ENCODE measurements at regions not wholly inside any gene's neighbourhood (a gene's known extent, or its start where the extent isn't known, plus 50 kb on each side); places are given as distances from the start of the nearest gene placed in this dataset.

DNA sequence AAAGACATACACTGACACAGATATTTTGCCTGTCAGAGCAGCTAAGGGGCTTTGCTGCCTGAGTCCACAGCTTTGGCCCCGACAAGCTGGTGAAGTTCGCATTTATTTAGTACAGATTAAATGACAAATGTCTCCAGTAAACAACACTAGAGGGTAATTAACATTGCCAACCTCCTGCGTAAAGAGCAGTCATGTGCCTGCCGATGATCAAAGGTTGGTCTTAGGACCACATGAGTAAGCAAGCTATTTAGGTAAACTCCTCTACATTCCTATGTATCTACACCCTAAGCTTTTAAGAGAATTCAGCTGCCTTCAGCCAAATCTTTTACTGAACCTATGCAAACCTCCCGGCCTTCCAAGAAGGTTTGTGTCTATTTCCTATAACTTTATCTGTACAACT lies 73.0 kb upstream of the PJA2 start:
- no peaks in the 10 kb centered on the region for H3K36me3 Mint-ChIP-seq (ENCODE audit: low read depth)
- no peak for DNase-seq
- H3K4me3 Mint-ChIP-seq: no peak overlapping the region
- Histone ChIP-seq H3K9me3 (ENCODE audit: control insufficient read depth in 1 of 2, insufficient read depth in 1 of 2, low read length in 2 of 2) (no peaks in the 10 kb centered on the region), H3K4me1 (ENCODE audit: insufficient read depth, low read length) (no peaks in the 10 kb centered on the region), H3K27ac (ENCODE audit: low read depth in 1 of 2, low read length in 2 of 2) (no peak overlapping the region), H3K4me3 (ENCODE audit: low read length) (no peak overlapping the region), H3K36me3 (ENCODE audit: insufficient read depth, low read length) (no peaks in the 10 kb centered on the region), H3K27me3 (ENCODE audit: control insufficient read depth in 1 of 2, insufficient read depth in 2 of 2, low read length in 2 of 2) (no peaks in the 10 kb centered on the region)
- H3K27ac Mint-ChIP-seq: no peak overlapping the region
- no peaks in the 10 kb centered on the region for H3K9me3 Mint-ChIP-seq
- ChIA-PET POLR2A (no interaction called here), CTCF (interaction anchor here (1.3 kb wide), 1 partner anchor 9 kb away, joined by 4 read pairs; no protein-coding TSS in a partner anchor)
- no peak for ATAC-seq (ENCODE audit: poor library complexity)
- no peaks in the 10 kb centered on the region for H3K4me1 Mint-ChIP-seq (ENCODE audit: low read depth)
- TF ChIP-seq CTCF (IDR thresholded peaks at IDR 0.05): no peak
- H3K27me3 Mint-ChIP-seq: no peaks in the 10 kb centered on the region
- intact Hi-C loops (cut with DNase I, micrococcal nuclease): no loop called here

DNA sequence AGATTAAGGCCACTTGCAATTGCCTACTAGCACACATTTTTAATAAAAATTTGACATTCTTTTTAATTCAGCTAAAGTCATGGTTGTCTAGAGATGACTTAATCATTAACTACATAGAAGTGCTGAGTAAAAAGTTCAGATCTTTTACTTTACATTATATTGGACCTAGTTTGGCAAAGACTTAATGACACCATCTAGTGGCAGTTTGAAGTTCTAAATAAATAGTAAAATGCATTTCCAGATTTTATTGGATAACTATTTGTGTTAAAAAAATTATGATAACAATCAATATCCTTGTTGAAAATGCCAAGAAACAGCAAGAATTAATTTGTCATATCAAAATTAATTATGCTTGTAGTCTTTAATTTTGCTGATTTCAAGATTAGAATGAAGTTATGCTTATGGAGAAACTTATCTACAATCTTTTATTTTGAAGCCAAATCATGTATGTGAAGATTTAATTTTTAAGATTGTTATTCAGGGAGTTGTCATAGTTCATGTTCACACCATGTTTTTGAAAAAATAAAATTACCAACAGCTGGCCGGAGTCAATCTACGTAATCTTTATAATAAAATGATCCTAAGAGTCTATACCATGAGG lies 69.6 kb upstream of the PJA2 start:
- H3K4me1 ChIP-seq (ENCODE audit: insufficient read depth, low read length): no peaks in the 10 kb centered on the region
- no peak overlapping the region for H3K27ac ChIP-seq (ENCODE audit: low read depth in 1 of 2, low read length in 2 of 2)
- CTCF ChIA-PET: no interaction called here
- no peak overlapping the region for H3K4me3 Mint-ChIP-seq
- no peaks in the 10 kb centered on the region for H3K27me3 ChIP-seq (ENCODE audit: control insufficient read depth in 1 of 2, insufficient read depth in 2 of 2, low read length in 2 of 2)
- DNase-seq (peak in 3 of 14 experiments; percentile 11 to 20 (median 16)), ATAC-seq (ENCODE audit: poor library complexity) (no peak)
- no peak overlapping the region for H3K27ac Mint-ChIP-seq
- no peaks in the 10 kb centered on the region for H3K36me3 Mint-ChIP-seq (ENCODE audit: low read depth)
- POLR2A ChIA-PET: no interaction called here
- no peak overlapping the region for H3K4me3 ChIP-seq (ENCODE audit: low read length)
- no peaks in the 10 kb centered on the region for H3K36me3 ChIP-seq (ENCODE audit: insufficient read depth, low read length)
- peak; percentile 22 for TF ChIP-seq CTCF (IDR thresholded peaks at IDR 0.05)
- H3K9me3 Mint-ChIP-seq: no peaks in the 10 kb centered on the region
- no peaks in the 10 kb centered on the region for H3K27me3 Mint-ChIP-seq
- intact Hi-C loops (cut with DNase I, micrococcal nuclease): no loop called here
- no peaks in the 10 kb centered on the region for H3K4me1 Mint-ChIP-seq (ENCODE audit: low read depth)
- no peaks in the 10 kb centered on the region for H3K9me3 ChIP-seq (ENCODE audit: control insufficient read depth in 1 of 2, insufficient read depth in 1 of 2, low read length in 2 of 2)

DNA sequence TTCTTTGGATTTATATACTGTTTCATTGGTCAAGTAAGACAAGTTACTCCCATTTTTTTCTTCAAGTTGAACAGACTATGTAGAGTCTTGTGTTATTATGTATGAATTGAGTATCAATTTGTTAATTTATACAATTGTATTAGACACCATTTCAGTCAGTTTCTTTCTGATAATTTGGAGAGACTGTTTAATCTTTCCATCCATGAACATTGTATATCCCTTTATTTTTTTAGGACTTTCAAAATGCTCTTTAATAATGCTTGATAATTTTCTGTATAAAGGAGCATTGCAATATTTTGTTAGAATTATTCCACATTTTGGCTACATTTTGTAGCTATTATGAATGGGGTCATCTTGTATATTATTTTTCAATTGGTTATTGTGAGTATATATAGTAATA lies 69.1 kb upstream of the PJA2 start:
- no peaks in the 10 kb centered on the region for H3K27me3 Mint-ChIP-seq
- no peak overlapping the region for H3K4me3 Mint-ChIP-seq
- Histone ChIP-seq H3K4me1 (ENCODE audit: insufficient read depth, low read length) (no peaks in the 10 kb centered on the region), H3K27me3 (ENCODE audit: control insufficient read depth in 1 of 2, insufficient read depth in 2 of 2, low read length in 2 of 2) (no peaks in the 10 kb centered on the region), H3K4me3 (ENCODE audit: low read length) (no peak overlapping the region), H3K36me3 (ENCODE audit: insufficient read depth, low read length) (no peaks in the 10 kb centered on the region), H3K27ac (ENCODE audit: low read depth in 1 of 2, low read length in 2 of 2) (no peak overlapping the region), H3K9me3 (ENCODE audit: control insufficient read depth in 1 of 2, insufficient read depth in 1 of 2, low read length in 2 of 2) (no peaks in the 10 kb centered on the region)
- ATAC-seq (ENCODE audit: poor library complexity) (no peak), DNase-seq (no peak)
- intact Hi-C loops (cut with DNase I, micrococcal nuclease): no loop called here
- H3K9me3 Mint-ChIP-seq: no peaks in the 10 kb centered on the region
- no peak for TF ChIP-seq CTCF (IDR thresholded peaks at IDR 0.05)
- no peaks in the 10 kb centered on the region for H3K36me3 Mint-ChIP-seq (ENCODE audit: low read depth)
- ChIA-PET CTCF (no interaction called here), POLR2A (no interaction called here)
- H3K4me1 Mint-ChIP-seq (ENCODE audit: low read depth): no peaks in the 10 kb centered on the region
- H3K27ac Mint-ChIP-seq: no peak overlapping the region
